GM18498 (cell line): ENCODE measurements at regions not wholly inside any gene's neighbourhood (a gene's known extent, or its start where the extent isn't known, plus 50 kb on each side); places are given as distances from the start of the nearest gene placed in this dataset.

Source experiments
- ATAC-seq: cut with Tn5 transposase; IDR thresholded peaks from one replicate; pipeline ENCODE4 v1.9.1; 2021; ENCODE audit warnings: mild to moderate bottlenecking, moderate library complexity; ENCODE audit not compliant: unreplicated experiment

GRCh38 chr20:60869625-60870024 lies 382.4 kb upstream of the CDH4 start:
- no peak for ATAC-seq

GRCh38 chr20:60870040-60870439 lies 382.0 kb upstream of the CDH4 start:
- ATAC-seq = no peak

DNA sequence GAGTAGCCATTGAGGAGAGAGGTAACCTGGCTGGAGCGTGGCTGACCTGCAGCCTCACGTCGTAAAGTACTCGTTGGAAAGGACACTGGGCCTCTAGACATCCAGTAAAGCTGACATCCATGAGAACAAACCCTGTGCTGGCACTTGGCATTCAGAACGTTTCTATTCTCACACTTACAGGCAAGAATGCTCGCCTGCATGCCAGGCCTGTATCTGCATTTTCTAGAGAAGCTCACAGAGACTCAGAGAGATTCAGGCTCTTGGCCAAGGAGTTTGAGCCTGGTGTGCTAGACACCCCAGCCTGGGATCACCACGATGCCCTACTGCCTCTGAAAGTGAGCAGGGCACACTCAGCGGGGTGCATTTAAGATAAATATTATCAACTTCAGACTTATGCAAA lies 379.8 kb upstream of the CDH4 start:
- ATAC-seq = no peak

GRCh38 chr20:60877071-60877857 lies 374.8 kb upstream of the CDH4 start:
- ATAC-seq = no peak

- ATAC-seq = no peak
These were observed 369.2 kb upstream of the CDH4 start for GRCh38 chr20:60882836-60883235.

GRCh38 chr20:60883496-60883895 lies 368.6 kb upstream of the CDH4 start:
- ATAC-seq = no peak

GRCh38 chr20:60884277-60884676 lies 367.8 kb upstream of the CDH4 start:
- ATAC-seq = no peak

DNA sequence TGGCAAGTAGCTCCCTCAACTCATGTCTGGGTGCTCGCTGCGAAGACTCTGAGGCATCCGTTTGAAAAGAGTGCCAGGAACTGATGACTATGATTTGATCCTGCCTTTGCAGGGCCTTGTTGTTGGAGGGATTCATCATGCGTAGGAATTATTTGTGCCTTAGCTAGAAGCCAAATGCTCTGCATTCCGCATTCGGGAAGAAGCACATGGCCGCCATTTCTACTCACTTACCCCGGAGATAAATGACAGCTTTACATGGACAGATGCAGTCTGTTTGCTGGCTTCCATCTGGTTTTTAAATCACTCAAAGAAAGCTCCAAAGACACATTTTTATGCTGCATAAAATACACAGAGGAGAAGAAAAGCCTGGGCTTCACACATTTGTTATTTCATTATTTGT lies 363.3 kb upstream of the CDH4 start:
- no peak for ATAC-seq

DNA sequence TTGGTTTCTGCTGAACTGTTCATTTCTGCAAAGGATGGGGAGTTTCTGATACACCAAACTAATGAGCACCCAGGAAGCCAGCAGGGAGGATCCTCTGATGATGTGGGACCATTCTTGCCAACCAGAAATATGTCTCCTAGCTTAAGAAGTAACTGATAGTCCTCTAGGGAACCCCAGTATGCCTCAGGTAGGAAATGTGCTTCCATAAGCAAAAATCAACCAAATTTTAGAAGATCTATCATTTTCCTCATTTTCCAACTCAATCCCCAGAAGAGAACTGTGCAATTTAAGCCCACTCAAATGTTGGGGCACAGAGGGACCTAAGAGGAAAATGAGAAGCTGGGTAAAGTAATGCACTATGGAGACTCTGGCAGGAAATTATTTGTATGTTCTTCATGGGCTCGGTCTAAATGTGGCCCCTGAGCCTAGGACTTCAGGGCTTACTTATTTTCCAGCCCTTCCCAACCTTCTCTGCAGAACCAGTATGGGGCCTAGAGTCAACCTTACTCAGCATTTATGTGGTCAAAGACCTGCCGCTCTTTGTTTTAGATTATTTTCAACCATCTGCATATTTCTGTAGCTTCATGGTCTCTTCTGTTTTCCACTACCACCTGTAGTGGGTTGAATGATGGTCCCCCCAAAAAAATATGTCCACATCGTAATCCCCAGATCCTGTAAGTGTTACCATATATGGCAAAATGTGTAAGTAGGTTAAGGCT lies 359.8 kb upstream of the CDH4 start:
- ATAC-seq = no peak

DNA sequence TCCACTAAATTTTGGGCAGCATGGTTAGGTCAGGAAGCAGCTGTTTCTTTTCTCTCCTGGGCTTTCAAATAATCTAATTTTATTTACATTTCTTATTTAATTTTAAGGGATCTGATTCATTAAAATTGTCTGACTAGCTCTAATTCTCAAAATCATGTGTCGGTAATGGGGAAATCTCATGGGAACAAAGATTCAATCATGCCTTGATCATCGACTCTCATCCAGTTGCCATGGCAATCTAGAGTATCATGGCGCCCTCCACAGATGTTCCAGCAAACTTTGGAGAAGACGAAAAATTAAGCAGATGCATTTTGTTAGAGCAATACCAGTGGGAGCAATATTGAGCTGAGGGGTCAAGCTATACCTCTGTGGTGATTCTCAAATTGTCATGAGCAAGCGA lies 358.0 kb upstream of the CDH4 start:
- ATAC-seq = no peak

DNA sequence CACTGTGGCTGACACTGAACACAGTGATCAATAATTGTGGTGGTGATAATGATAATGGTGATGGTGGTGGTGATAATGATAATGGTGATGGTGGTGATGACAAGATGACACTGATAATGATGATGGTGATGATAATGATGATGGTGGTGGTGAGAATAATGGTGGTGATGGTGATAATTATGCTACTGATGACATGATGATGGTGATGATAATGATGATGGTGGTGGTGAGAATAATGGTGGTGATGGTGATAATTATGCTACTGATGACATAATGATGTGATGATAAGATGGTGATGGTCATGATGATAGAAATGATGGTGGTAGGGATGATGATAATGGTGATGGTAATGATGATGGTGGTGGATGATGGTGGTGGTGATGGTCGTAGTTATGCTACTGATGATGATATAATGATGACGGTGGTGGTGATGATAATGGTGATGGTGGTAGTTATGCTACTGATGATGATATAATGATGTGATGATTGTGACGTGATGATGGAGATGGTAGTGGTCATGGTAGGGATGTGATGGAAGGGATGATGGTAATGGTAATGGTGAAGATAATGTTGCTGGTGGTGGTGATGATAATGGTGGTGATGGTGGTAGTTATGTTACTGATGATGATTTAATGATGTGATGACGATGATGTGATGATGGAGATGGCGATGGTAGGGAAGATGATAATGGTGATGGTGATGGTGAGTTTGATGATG lies 356.5 kb upstream of the CDH4 start:
- ATAC-seq = no peak

DNA sequence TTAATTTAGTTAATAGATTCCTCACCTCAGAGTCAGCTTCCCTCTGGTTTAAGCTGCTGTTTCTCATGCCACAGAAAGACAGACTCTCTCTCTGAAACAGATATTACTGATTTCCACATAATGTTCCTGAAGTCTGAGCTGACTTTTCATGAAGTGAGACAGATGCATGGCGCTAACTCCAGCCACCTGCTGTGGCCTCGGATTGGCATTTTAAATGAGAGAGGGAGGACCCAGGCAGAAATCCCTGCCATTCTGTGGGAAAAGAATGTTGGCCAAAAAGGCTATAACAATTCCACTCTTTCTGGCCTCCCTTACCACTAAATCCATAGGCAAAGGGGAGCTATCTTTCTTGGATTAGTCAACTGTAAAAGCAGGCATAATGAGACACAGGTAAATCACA lies 354.1 kb upstream of the CDH4 start:
- ATAC-seq = no peak

GRCh38 chr20:60899320-60899719 lies 352.7 kb upstream of the CDH4 start:
- ATAC-seq = no peak

DNA sequence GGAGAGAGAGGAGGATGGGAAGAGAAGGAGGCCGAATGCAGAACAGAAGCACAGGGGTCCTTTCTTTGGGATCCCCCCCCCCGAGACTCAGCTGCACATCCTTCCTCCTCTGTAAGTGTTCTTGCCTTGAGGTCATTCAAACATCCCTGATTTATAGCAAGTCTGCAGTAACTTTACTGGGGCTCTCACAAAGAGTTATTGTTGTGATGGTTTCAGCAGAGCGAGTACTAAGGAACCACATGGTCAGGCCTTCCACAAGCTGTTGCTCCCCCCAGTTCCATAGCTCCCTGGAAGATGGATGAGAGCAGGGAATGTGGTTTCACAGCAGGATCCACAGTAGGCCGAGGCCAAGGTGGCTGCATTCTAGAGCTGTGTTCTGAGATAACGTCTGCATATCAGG lies 351.4 kb upstream of the CDH4 start:
- ATAC-seq = no peak

DNA sequence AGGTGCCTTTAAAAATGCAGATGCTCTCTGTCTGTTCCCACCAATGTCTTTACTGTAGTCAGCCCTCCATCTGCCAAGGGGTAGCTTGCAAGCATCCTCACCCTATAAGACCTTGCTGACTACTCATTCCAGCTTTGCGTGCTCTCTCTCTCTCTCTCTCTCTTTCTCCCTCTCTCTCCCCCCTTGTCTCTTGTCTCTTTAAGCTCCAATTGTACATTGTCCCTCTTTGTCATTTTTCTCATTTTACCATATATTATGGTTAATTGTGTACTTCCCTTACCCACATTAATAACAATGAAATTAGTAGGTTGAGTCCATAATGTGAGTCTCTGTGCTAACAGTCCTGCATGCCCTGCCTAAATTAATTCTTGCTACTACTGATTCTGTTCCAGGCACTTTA lies 350.2 kb upstream of the CDH4 start:
- ATAC-seq = no peak

- ATAC-seq = no peak
These were observed 348.6 kb upstream of the CDH4 start for GRCh38 chr20:60903325-60903971.

- ATAC-seq = no peak
These were observed 347.3 kb upstream of the CDH4 start for GRCh38 chr20:60904730-60905129.

DNA sequence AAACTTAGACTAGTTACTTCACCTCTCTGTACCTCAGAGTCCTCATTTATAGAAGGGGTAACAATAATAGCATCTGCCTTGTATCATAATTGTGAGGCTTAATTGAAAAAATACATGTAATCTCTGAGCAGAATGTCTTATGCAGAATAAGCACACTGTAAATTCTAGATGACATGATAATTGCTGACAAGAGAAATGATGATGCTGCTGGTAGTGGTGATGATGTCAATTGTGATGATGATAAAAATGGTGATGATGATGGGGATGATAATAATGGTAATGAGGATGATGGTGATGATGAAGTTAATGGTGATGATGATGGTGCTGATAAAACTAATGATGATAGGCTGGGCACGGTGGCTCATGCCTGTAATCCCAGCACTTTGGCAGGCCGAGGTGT lies 346.1 kb upstream of the CDH4 start:
- no peak for ATAC-seq

DNA sequence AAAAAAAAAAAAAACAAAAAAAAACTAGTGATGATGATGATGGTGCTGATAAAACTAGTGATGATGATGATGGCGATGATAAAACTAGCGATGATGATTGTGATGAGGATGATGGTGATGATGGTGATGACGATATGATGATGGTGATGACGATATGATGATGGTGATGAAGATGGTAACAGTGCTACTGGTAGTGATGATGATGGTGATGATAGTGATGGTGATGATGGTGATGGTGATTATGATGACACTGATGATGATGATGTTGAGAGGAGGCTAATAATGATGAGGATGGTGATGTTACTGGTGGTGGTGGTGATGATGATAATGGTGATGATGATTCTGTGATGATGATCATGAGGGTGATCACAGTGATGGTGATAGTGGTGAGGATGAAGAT lies 345.5 kb upstream of the CDH4 start:
- no peak for ATAC-seq

- ATAC-seq = no peak
These were observed 338.8 kb upstream of the CDH4 start for GRCh38 chr20:60913298-60913697.

GRCh38 chr20:60921022-60921622 lies 330.9 kb upstream of the CDH4 start:
- no peak for ATAC-seq
